CD4-positive, CD25-positive, alpha-beta regulatory T cell (primary cell): ENCODE measurements at regions not wholly inside any gene's neighbourhood (a gene's known extent, or its start where the extent isn't known, plus 50 kb on each side); places are given as distances from the start of the nearest gene placed in this dataset.

ENCODE experiments used
- ATAC-seq, 2 donors: fragments of 150-1000 bp; cut with Tn5 transposase; one replicate each; pipeline ENCODE4 v1.10.0; 2021; ENCODE audit warnings: low read depth in 2 of 2, moderate number of reproducible peaks in 2 of 2, moderate library complexity in 1 of 2
- DNase-seq, 3 donors: peaks; one replicate each; pipeline versions ENCODE4 v3.0.0 to v3.0.0-alpha.2; 2012 to 2022; ENCODE audit warnings: mixed read lengths in 1 of 3
- H3K27ac ChIP-seq: one replicate; pipeline ENCODE4 v1.7.0; 2013; ENCODE audit warnings: mild to moderate bottlenecking, low read length; ENCODE audit not compliant: insufficient read depth, poor library complexity, severe bottlenecking
- H3K27me3 ChIP-seq: one replicate; pipeline ENCODE4 v1.7.0; 2013; ENCODE audit warnings: low read length; ENCODE audit not compliant: control insufficient read depth, insufficient read depth
- H3K36me3 ChIP-seq: one replicate; pipeline ENCODE4 v1.7.0; 2013; ENCODE audit warnings: mild to moderate bottlenecking, low read length, moderate library complexity; ENCODE audit not compliant: control insufficient read depth, insufficient read depth
- H3K4me1 ChIP-seq: 2 replicates; pipeline ENCODE4 v1.7.0; 2013; ENCODE audit warnings: mild to moderate bottlenecking, low read length; ENCODE audit not compliant: insufficient read depth, control insufficient read depth, poor library complexity, severe bottlenecking
- H3K4me3 ChIP-seq: one replicate; pipeline ENCODE4 v1.7.0; 2013; ENCODE audit warnings: low read depth, mild to moderate bottlenecking, low read length, moderate library complexity
- H3K9me3 ChIP-seq, 2 experiments: 1 replicate in 1 of 2; 2 replicates in 1 of 2; pipeline ENCODE4 v1.7.0; 2013; ENCODE audit warnings: low read length in 2 of 2, mild to moderate bottlenecking in 1 of 2, moderate library complexity in 1 of 2; ENCODE audit not compliant: control insufficient read depth in 2 of 2
- H3K27ac Mint-ChIP-seq, 3 donors: one replicate each; pipeline ENCODE4 v1.8.0; 2020 to 2022; ENCODE audit warnings: mild to moderate bottlenecking in 3 of 3, mixed read lengths in 3 of 3, moderate library complexity in 2 of 3
- H3K27me3 Mint-ChIP-seq: one replicate; pipeline ENCODE4 v1.8.0; 2022; ENCODE audit warnings: mild to moderate bottlenecking, mixed read lengths
- H3K36me3 Mint-ChIP-seq: one replicate; pipeline ENCODE4 v1.8.0; 2020; ENCODE audit warnings: mixed read lengths
- H3K4me1 Mint-ChIP-seq, 4 donors: one replicate each; pipeline ENCODE4 v1.8.0; 2020 to 2022; ENCODE audit warnings: mixed read lengths in 4 of 4, mild to moderate bottlenecking in 1 of 4
- H3K4me3 Mint-ChIP-seq, 4 donors: one replicate each; pipeline ENCODE4 v1.8.0; 2020 to 2022; ENCODE audit warnings: mild to moderate bottlenecking in 4 of 4, mixed read lengths in 4 of 4, moderate library complexity in 3 of 4
- H3K9me3 Mint-ChIP-seq, 7 donors: one replicate each; pipeline ENCODE4 v1.8.0; 2020 to 2022; ENCODE audit warnings: mixed read lengths in 7 of 7, mild to moderate bottlenecking in 3 of 7, moderate library complexity in 2 of 7

GRCh38 chr14:42143114-42143513, 536.4 kb downstream of the LRFN5 start:
- Mint-ChIP-seq H3K27me3 (no peaks in the 10 kb centered on the region), H3K4me3 (no peak overlapping the region), H3K36me3 (no peaks in the 10 kb centered on the region), H3K27ac (no peak overlapping the region), H3K9me3 (peaks cover 0 to 22% (median 7%) of the 10 kb centered on the region in 7 donors), H3K4me1 (no peaks in the 10 kb centered on the region)
- no peaks in the 10 kb centered on the region for H3K27me3 ChIP-seq
- no peak overlapping the region for H3K27ac ChIP-seq
- no peaks in the 10 kb centered on the region for H3K36me3 ChIP-seq
- ATAC-seq (no peak), DNase-seq (no peak)
- H3K4me1 ChIP-seq: no peaks in the 10 kb centered on the region
- no peak overlapping the region for H3K4me3 ChIP-seq
- H3K9me3 ChIP-seq: no peaks in the 10 kb centered on the region

GRCh38 chr14:42141328-42141727, 534.7 kb downstream of the LRFN5 start:
- Mint-ChIP-seq H3K4me1 (no peaks in the 10 kb centered on the region), H3K27ac (no peak overlapping the region), H3K4me3 (no peak overlapping the region), H3K36me3 (no peaks in the 10 kb centered on the region), H3K9me3 (peaks cover 0 to 22% (median 5%) of the 10 kb centered on the region in 7 donors), H3K27me3 (no peaks in the 10 kb centered on the region)
- DNase-seq (no peak), ATAC-seq (no peak)
- Histone ChIP-seq H3K9me3 (no peaks in the 10 kb centered on the region), H3K27ac (no peak overlapping the region), H3K36me3 (no peaks in the 10 kb centered on the region), H3K4me1 (no peaks in the 10 kb centered on the region), H3K4me3 (no peak overlapping the region), H3K27me3 (no peaks in the 10 kb centered on the region)

GRCh38 chr14:42140831-42141279, 534.2 kb downstream of the LRFN5 start:
- Histone ChIP-seq H3K27ac (no peak overlapping the region), H3K36me3 (no peaks in the 10 kb centered on the region), H3K4me1 (no peaks in the 10 kb centered on the region), H3K4me3 (no peak overlapping the region), H3K27me3 (no peaks in the 10 kb centered on the region), H3K9me3 (no peaks in the 10 kb centered on the region)
- ATAC-seq: no peak
- Mint-ChIP-seq H3K27me3 (no peaks in the 10 kb centered on the region), H3K4me3 (no peak overlapping the region), H3K27ac (no peak overlapping the region), H3K36me3 (no peaks in the 10 kb centered on the region), H3K9me3 (peaks cover 0 to 22% (median 5%) of the 10 kb centered on the region in 7 donors), H3K4me1 (no peaks in the 10 kb centered on the region)
- no peak for DNase-seq

- H3K4me1 Mint-ChIP-seq: no peaks in the 10 kb centered on the region
- no peak overlapping the region for H3K27ac Mint-ChIP-seq
- H3K9me3 Mint-ChIP-seq: peaks cover 0 to 18% (median 2%) of the 10 kb centered on the region in 7 donors
Observed at GRCh38 chr14:42140001-42140400, 533.3 kb downstream of the LRFN5 start.

GRCh38 chr14:42138406-42138805, 531.7 kb downstream of the LRFN5 start:
- Histone ChIP-seq H3K27me3 (no peaks in the 10 kb centered on the region), H3K4me1 (no peaks in the 10 kb centered on the region), H3K36me3 (no peaks in the 10 kb centered on the region), H3K4me3 (no peak overlapping the region), H3K9me3 (no peaks in the 10 kb centered on the region), H3K27ac (no peak overlapping the region)
- ATAC-seq (no peak), DNase-seq (no peak)
- H3K9me3 Mint-ChIP-seq: peaks cover 0 to 23% (median 5%) of the 10 kb centered on the region in 7 donors
- H3K27ac Mint-ChIP-seq: no peak overlapping the region
- H3K36me3 Mint-ChIP-seq: no peaks in the 10 kb centered on the region
- no peak overlapping the region for H3K4me3 Mint-ChIP-seq
- no peaks in the 10 kb centered on the region for H3K4me1 Mint-ChIP-seq
- H3K27me3 Mint-ChIP-seq: no peaks in the 10 kb centered on the region

More at GRCh38 chr14:42140001-42140400, 533.3 kb downstream of the LRFN5 start:
- Mint-ChIP-seq H3K27me3 (no peaks in the 10 kb centered on the region), H3K36me3 (no peaks in the 10 kb centered on the region), H3K4me3 (no peak overlapping the region)
- Histone ChIP-seq H3K4me3 (no peak overlapping the region), H3K27me3 (no peaks in the 10 kb centered on the region), H3K4me1 (no peaks in the 10 kb centered on the region), H3K9me3 (no peaks in the 10 kb centered on the region), H3K36me3 (no peaks in the 10 kb centered on the region), H3K27ac (no peak overlapping the region)
- DNase-seq: no peak
- ATAC-seq: no peak

GRCh38 chr14:42130815-42131214, 524.1 kb downstream of the LRFN5 start:
- Mint-ChIP-seq H3K4me1 (no peaks in the 10 kb centered on the region), H3K4me3 (no peak overlapping the region), H3K27me3 (no peaks in the 10 kb centered on the region), H3K27ac (no peak overlapping the region), H3K9me3 (peaks cover 0 to 25% (median 6%) of the 10 kb centered on the region in 7 donors), H3K36me3 (no peaks in the 10 kb centered on the region)
- H3K27ac ChIP-seq: no peak overlapping the region
- H3K4me1 ChIP-seq: no peaks in the 10 kb centered on the region
- H3K4me3 ChIP-seq: no peak overlapping the region
- DNase-seq (no peak), ATAC-seq (no peak)
- no peaks in the 10 kb centered on the region for H3K27me3 ChIP-seq
- H3K9me3 ChIP-seq: no peaks in the 10 kb centered on the region
- no peaks in the 10 kb centered on the region for H3K36me3 ChIP-seq

GRCh38 chr14:42123526-42123925, 516.9 kb downstream of the LRFN5 start:
- Mint-ChIP-seq H3K27me3 (no peaks in the 10 kb centered on the region), H3K36me3 (no peaks in the 10 kb centered on the region), H3K4me1 (no peaks in the 10 kb centered on the region), H3K27ac (no peak overlapping the region), H3K9me3 (peaks cover 0 to 34% (median 8%) of the 10 kb centered on the region in 7 donors), H3K4me3 (no peak overlapping the region)
- no peak for ATAC-seq
- no peak for DNase-seq
- Histone ChIP-seq H3K4me3 (no peak overlapping the region), H3K36me3 (no peaks in the 10 kb centered on the region), H3K27ac (no peak overlapping the region), H3K9me3 (no peaks in the 10 kb centered on the region), H3K4me1 (no peaks in the 10 kb centered on the region), H3K27me3 (no peaks in the 10 kb centered on the region)

GRCh38 chr14:42113358-42114069, 506.8 kb downstream of the LRFN5 start:
- H3K4me1 Mint-ChIP-seq: no peaks in the 10 kb centered on the region
- no peak overlapping the region for H3K4me3 ChIP-seq

More at GRCh38 chr14:42113358-42114069, 506.8 kb downstream of the LRFN5 start:
- DNase-seq (no peak), ATAC-seq (no peak)
- H3K27ac ChIP-seq: no peak overlapping the region
- Mint-ChIP-seq H3K27me3 (no peaks in the 10 kb centered on the region), H3K4me3 (no peak overlapping the region), H3K27ac (no peak overlapping the region), H3K9me3 (peaks cover 0 to 28% (median 7%) of the 10 kb centered on the region in 7 donors), H3K36me3 (peaks cover 3% of the 10 kb centered on the region)
- H3K9me3 ChIP-seq: peaks cover 0 to 31% of the 10 kb centered on the region in 2 experiments
- no peaks in the 10 kb centered on the region for H3K4me1 ChIP-seq
- H3K36me3 ChIP-seq: no peaks in the 10 kb centered on the region
- H3K27me3 ChIP-seq: no peaks in the 10 kb centered on the region
